ENCODE measurements at regions not wholly inside any gene's neighbourhood (a gene's known extent, or its start where the extent isn't known, plus 50 kb on each side); places are given as distances from the start of the nearest gene placed in this dataset.

- DNase-seq (ENCODE audit: low spot score) = no peak
- no peak overlapping the region for H3K4me3 Mint-ChIP-seq (ENCODE audit: unreplicated experiment)
- peaks cover 7% of the 10 kb centered on the region for H3K27me3 Mint-ChIP-seq (ENCODE audit: low read depth)
- H3K9me3 Mint-ChIP-seq (ENCODE audit: low read depth) = peaks cover 3% of the 10 kb centered on the region
- H3K36me3 Mint-ChIP-seq (ENCODE audit: low read depth) = no peaks in the 10 kb centered on the region
- H3K27ac Mint-ChIP-seq (ENCODE audit: unreplicated experiment) = no peak overlapping the region
- H3K4me1 Mint-ChIP-seq (ENCODE audit: low read depth) = no peaks in the 10 kb centered on the region
- TF ChIP-seq CTCF (IDR thresholded peaks at IDR 0.05) = no peak
Observed at GRCh38 chr12:21026302-21026701, 104.7 kb upstream of the SLCO1B1 start.

DNA sequence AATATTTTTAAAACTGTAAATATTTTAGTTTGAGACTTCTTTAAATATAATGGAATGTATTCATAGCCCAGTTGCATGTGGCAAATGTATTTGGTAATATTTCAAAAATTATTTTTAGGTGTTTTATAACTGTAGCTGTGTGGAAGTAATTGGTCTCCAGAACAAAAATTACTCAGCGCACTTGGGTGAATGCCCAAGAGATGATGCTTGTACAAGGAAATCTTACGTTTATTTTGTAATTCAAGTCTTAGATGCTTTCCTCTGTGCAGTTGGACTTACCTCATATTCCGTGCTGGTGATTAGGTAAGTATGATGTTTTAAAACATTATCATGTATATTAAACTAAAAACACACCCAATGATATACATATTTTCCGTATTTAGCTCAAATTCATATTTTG, 76.7 kb upstream of the SLCO1B1 start:
- no peak for TF ChIP-seq CTCF (IDR thresholded peaks at IDR 0.05)
- Mint-ChIP-seq H3K4me3 (ENCODE audit: unreplicated experiment) (no peak overlapping the region), H3K9me3 (ENCODE audit: low read depth) (peaks cover 4% of the 10 kb centered on the region), H3K27ac (ENCODE audit: unreplicated experiment) (no peak overlapping the region), H3K27me3 (ENCODE audit: low read depth) (peaks cover 28% of the 10 kb centered on the region), H3K36me3 (ENCODE audit: low read depth) (no peaks in the 10 kb centered on the region), H3K4me1 (ENCODE audit: low read depth) (no peaks in the 10 kb centered on the region)
- DNase-seq (ENCODE audit: low spot score) = no peak

GRCh38 chr12:21065845-21066244, 65.1 kb upstream of the SLCO1B1 start:
- Mint-ChIP-seq H3K36me3 (ENCODE audit: low read depth) (no peaks in the 10 kb centered on the region), H3K27ac (ENCODE audit: unreplicated experiment) (no peak overlapping the region), H3K4me1 (ENCODE audit: low read depth) (no peaks in the 10 kb centered on the region), H3K27me3 (ENCODE audit: low read depth) (peaks cover 18% of the 10 kb centered on the region), H3K9me3 (ENCODE audit: low read depth) (peaks cover 19% of the 10 kb centered on the region), H3K4me3 (ENCODE audit: unreplicated experiment) (no peak overlapping the region)
- DNase-seq (ENCODE audit: low spot score) = no peak
- peak; percentile 73 for TF ChIP-seq CTCF (IDR thresholded peaks at IDR 0.05)

- H3K4me3 Mint-ChIP-seq (ENCODE audit: unreplicated experiment) = no peak overlapping the region
- no peaks in the 10 kb centered on the region for H3K36me3 Mint-ChIP-seq (ENCODE audit: low read depth)
- no peak overlapping the region for H3K27ac Mint-ChIP-seq (ENCODE audit: unreplicated experiment)
- no peak for DNase-seq (ENCODE audit: low spot score)
- peaks cover 20% of the 10 kb centered on the region for H3K9me3 Mint-ChIP-seq (ENCODE audit: low read depth)
- no peak for TF ChIP-seq CTCF (IDR thresholded peaks at IDR 0.05)
- no peaks in the 10 kb centered on the region for H3K27me3 Mint-ChIP-seq (ENCODE audit: low read depth)
- peaks cover 13% of the 10 kb centered on the region for H3K4me1 Mint-ChIP-seq (ENCODE audit: low read depth)
Observed at GRCh38 chr12:21073129-21073528, 57.9 kb upstream of the SLCO1B1 start.

- H3K9me3 Mint-ChIP-seq (ENCODE audit: low read depth) = peaks cover 19% of the 10 kb centered on the region
- H3K36me3 Mint-ChIP-seq (ENCODE audit: low read depth) = no peaks in the 10 kb centered on the region
- no peaks in the 10 kb centered on the region for H3K27me3 Mint-ChIP-seq (ENCODE audit: low read depth)
- peak overlapping the region; percentile 65 for H3K27ac Mint-ChIP-seq (ENCODE audit: unreplicated experiment)
- no peak for DNase-seq (ENCODE audit: low spot score)
- H3K4me3 Mint-ChIP-seq (ENCODE audit: unreplicated experiment) = no peak overlapping the region
- H3K4me1 Mint-ChIP-seq (ENCODE audit: low read depth) = peaks cover 13% of the 10 kb centered on the region
- peak; percentile 36 for TF ChIP-seq CTCF (IDR thresholded peaks at IDR 0.05)
Observed at GRCh38 chr12:21073822-21074460, 57.1 kb upstream of the SLCO1B1 start.
